ENCODE measurements at regions not wholly inside any gene's neighbourhood (a gene's known extent, or its start where the extent isn't known, plus 50 kb on each side); places are given as distances from the start of the nearest gene placed in this dataset.

DNA sequence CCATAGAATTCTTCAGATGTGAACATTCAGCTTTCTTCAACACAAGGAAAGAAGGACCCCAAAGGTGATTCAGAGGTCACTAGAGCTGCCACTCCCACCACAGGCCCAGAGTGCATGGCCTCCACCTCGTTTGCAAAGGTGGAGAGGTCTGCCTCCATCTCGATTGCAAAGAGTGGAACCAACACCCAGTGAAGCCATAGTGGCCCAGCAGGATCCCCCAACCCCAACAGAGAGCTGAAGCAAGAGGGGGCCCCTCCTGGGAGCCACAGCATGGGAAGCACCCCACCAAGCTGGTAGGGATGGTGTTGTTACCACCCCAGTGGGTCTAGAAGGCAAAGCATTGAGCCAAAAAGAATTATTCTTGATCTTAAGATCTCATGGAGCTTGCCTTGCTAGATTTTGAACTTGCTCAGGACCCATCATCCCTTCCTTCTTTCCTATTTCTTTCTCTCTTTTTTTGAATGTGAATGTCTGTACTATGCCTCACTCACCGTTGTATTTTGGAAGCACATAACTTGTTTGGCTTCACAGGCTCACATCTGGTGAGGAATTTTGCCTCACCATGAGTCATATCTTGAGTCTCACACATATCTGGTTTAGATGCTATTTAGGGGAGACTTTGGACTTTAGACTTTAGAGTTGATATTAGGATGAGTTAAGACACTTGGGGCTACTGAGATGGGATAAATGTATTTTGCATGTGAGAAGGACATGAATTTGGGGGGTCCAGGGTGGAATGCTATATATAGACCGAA lies 119.2 kb downstream of the ANKRD60 start:
- no peak for DNase-seq

DNA sequence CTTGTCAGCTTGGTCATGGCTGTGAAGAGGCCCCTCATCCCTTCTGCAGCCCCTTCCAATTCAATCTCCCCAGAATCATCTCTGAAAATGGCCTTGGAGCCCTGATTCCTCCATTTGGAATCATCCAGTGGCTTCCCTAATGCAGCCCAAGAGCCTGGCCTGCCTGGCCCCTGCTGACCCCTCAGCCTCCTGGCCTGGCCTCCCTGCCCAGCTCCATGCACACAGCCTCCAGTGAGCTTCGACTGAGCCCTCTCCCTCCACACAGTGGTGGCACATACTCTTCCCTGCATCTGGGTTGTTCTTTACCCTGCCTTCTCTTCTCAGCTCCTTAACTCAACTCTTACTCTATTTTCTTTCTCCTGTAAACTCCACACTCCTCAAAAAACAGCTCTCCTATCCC lies 120.9 kb downstream of the ANKRD60 start:
- DNase-seq: no peak

- DNase-seq: no peak
These were observed 122.2 kb downstream of the ANKRD60 start for GRCh38 chr20:58106143-58106750.

DNA sequence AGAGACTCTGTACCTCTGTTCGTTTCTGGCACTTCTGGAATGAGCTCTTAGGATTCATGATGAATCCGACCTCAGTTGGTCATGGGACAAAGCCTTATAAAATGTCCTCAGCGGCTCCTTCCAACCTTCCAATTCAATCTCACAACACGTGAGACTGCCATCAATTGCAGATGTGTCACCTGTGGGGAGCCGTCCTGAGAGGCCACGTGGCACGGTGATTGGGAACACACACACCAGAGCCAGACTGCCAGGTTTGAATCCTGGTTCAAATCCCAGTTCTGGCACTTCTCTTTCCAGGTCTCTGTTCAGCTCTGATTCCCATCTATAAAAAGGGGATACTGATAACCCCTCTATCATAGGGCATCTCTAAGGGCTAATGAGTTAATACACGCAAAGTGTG lies 124.5 kb downstream of the ANKRD60 start:
- no peak for DNase-seq

GRCh38 chr20:58103517-58103904 lies 124.9 kb downstream of the ANKRD60 start:
- no peak for DNase-seq

GRCh38 chr20:58102744-58103516 lies 125.5 kb downstream of the ANKRD60 start:
- no peak for DNase-seq

GRCh38 chr20:58102261-58102660 lies 126.2 kb downstream of the ANKRD60 start:
- no peak for DNase-seq

GRCh38 chr20:58100731-58101356 lies 127.6 kb downstream of the ANKRD60 start:
- DNase-seq: no peak

DNA sequence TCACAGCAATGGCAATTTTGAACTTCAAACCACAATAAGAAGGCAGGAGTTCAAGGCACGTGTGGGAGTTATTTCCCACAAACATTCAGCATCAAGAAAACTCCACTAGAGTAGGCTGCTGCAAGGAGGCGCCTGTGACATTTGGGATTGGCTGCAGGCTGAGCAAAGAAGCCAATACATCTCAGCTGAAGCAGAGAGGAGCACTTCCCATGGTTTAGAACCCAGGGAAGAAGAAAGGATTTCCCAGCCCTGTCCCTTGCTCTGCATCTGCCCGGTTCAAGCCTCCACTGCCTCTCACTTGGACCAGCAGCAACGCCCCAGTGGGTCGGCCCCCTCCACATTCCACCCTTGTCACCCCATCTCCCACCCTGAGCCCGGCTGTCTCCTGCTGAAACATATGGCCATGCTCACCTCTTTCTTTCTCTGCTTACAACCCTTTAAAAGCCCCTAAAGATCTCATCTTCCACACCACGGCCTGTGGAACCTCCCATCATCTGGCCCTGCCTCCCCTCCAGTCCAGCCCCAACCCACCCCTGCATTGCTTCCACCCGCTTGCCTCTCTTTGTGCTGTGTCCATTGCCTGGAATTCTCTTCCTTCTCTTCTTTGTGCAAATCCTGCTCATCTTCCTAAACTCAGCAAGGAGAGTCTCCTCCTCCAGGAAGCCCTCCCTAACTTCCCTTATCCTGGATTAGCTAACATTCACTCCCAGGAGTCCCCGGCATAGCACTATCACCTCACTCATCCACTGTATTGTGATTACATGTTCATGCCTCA lies 128.3 kb downstream of the ANKRD60 start:
- DNase-seq: no peak

- no peak for DNase-seq
These were observed 129.0 kb downstream of the ANKRD60 start for GRCh38 chr20:58099291-58099935.

- no peak for DNase-seq
These were observed 129.9 kb downstream of the ANKRD60 start for GRCh38 chr20:58098571-58098970.

DNA sequence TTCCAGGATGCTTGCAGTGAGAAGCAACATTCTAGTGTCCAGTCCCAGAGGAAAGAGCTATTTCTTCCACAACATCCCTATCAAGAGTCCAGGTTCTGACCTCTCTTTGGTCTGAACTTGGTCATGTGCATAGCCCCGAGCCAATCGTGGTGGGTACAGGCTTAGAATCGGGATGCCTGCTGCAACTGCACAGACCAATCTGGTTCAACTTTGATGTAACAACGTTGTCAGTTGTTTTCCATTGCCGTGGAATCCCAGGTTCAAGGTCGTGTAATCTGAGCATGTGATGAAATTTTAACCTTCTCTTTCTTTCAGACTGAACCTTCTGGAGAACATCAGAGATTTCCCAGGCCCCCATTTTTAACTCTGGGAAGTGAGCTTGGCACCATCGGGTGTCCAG lies 130.5 kb downstream of the ANKRD60 start:
- no peak for DNase-seq

DNA sequence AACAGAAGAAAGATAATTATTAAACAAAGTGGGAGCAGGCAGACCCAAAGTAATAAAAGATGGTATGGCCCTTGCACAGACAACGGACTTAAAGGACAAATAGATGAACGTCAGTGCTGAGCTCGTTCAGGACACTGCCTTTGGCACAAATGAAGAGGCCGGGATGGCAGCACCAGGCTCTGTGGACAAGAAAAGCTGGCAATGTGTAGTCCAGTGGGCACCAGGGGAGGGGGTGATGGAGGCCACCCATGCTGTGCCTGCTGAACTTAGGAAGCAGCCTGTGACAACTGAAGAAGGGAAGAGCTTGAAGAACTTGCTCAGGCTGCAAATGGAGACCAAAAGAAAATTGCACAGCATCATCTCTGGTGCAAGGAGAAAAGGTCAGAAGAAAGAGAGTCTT lies 131.0 kb downstream of the ANKRD60 start:
- no peak for DNase-seq

GRCh38 chr20:58096880-58097423 lies 131.5 kb downstream of the ANKRD60 start:
- no peak for DNase-seq

GRCh38 chr20:58094698-58095097 lies 133.8 kb downstream of the ANKRD60 start:
- no peak for DNase-seq

GRCh38 chr20:58094160-58094559 lies 134.3 kb downstream of the ANKRD60 start:
- no peak for DNase-seq

DNA sequence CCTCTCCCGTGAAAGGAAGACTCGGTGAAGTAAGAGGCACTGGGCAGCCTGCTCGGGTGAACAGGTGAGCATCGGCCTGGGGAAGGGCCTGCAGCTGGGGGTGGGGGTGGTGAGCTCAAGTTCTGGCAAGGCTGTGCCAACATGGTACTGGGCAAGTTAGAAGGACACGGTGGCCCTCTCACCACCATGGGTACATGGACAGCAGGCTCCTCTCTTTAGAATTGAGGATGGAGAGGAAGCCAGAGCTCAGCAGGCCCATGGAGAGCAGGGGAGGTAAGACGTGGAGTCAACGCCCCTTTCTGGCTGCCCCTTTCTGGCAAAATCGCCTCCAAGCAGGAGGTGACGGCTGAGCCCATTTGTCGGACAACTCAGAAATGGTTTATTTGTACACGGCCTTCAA lies 135.6 kb downstream of the ANKRD60 start:
- no peak for DNase-seq

DNA sequence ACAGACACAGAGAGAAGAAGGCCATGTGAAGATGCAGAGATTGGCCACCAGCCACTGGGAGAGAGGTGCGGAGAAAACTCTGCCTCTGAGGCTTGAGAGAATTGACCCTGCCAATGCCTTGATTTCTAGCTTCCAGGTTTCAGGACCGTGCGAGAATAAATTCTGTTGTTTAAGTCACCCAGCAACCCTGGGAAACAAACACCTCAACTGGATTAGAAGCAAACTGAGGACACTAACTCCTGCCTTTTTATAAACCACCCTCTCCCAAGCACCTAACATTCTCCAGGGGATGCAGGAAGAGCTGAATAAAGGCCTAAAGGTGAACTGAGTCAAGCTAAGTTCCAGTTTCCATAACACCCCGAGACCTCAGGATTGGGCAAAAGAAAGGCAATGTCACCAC lies 136.1 kb downstream of the ANKRD60 start:
- DNase-seq: no peak

DNA sequence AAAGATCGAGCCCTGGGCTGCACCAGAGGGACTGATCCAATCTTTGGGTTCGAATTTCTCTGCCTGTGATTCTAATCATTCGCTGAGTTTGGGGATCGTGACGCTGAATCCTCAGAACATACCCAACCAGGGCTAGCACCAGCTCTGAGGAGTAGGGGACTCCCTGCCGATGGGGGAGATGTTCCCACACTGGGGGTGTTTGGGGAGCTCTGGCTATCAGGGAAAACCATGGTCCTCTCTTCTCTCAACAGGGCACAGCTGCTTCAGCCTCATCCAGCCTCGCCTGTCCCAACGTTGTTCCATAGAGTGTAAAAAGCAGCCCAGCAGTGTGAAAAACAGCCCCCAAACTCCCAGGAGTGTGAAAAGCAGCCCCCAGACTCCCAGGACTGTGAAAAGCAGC lies 136.6 kb downstream of the ANKRD60 start:
- DNase-seq: no peak

GRCh38 chr20:58090161-58090560 lies 138.3 kb downstream of the ANKRD60 start:
- DNase-seq: no peak

DNA sequence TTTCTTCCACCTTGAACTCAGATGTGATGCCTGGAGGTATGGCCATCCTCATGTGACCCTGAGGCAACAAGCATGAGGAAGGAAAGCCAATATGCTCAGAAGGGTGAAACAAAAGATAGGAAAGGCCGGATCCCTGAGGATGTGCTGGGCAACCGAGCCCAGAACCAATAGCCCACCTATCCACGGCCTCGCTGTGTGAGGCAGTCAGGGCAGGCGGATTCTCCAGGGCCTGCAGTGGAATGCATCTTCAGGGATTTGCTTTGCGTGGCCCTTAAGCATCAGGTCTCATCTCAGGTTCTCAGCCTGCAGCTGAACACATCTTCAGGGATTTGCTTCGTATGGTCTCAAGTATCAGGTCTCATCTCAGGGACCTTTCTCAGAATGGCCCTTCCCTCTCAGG lies 139.8 kb downstream of the ANKRD60 start:
- no peak for DNase-seq

DNA sequence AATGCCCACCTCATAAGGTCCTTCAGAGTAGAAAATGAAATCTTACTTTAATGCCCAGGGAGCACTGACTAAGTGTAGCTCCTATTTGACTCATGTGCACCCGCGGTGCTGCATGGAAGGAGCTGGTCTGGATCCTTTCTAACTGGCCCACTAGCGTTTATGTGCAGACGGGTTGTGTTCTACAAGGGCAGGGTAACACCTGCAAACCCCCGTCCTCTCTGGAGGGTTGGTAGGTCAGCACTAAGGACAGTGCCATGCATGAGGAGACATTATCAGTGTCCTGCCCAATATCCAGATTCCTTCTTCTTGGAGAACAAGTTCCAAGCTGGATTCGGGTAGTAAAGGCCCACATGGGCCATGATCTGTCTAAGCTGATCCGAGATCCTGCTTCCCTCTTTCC lies 140.3 kb downstream of the ANKRD60 start:
- no peak for DNase-seq
